H9 (cell line): ENCODE measurements at regions not wholly inside any gene's neighbourhood (a gene's known extent, or its start where the extent isn't known, plus 50 kb on each side); places are given as distances from the start of the nearest gene placed in this dataset.

Experiments
- DNase-seq: peaks from one replicate; pipeline ENCODE4 v3.0.0-alpha.2; 2017
- H2AFZ ChIP-seq: one replicate; pipeline ENCODE4 v1.6.1; 2013; ENCODE audit warnings: mild to moderate bottlenecking, low read length, control low read depth, moderate library complexity
- H2AK5ac ChIP-seq: 2 replicates; pipeline ENCODE4 v1.6.1; 2013; ENCODE audit warnings: low read length, control low read depth, mixed read lengths; ENCODE audit not compliant: insufficient read length
- H2BK120ac ChIP-seq: one replicate; pipeline ENCODE4 v1.6.1; 2013; ENCODE audit warnings: low read depth, mild to moderate bottlenecking, low read length, control low read depth, inconsistent platforms; ENCODE audit not compliant: poor library complexity, severe bottlenecking
- H2BK12ac ChIP-seq: 2 replicates; pipeline ENCODE4 v1.6.1; 2013; ENCODE audit warnings: low read length, control low read depth, mixed read lengths, low read depth; ENCODE audit not compliant: insufficient read length
- H2BK15ac ChIP-seq: 2 replicates; pipeline ENCODE4 v1.6.1; 2013; ENCODE audit warnings: low read depth, low read length, control low read depth
- H2BK20ac ChIP-seq: one replicate; pipeline ENCODE4 v1.6.1; 2013; ENCODE audit warnings: low read depth, mild to moderate bottlenecking, low read length, control low read depth, inconsistent platforms; ENCODE audit not compliant: poor library complexity, severe bottlenecking
- H2BK5ac ChIP-seq: 2 replicates; pipeline ENCODE4 v1.6.1; 2013; ENCODE audit warnings: low read length, control low read depth, mixed read lengths; ENCODE audit not compliant: insufficient read length
- H3K14ac ChIP-seq: 2 replicates; pipeline ENCODE4 v1.6.1; 2013; ENCODE audit warnings: low read length, control low read depth; ENCODE audit not compliant: insufficient read depth
- H3K18ac ChIP-seq: 2 replicates; pipeline ENCODE4 v1.6.1; 2013; ENCODE audit warnings: low read depth, mild to moderate bottlenecking, mixed read lengths, low read length, control low read depth; ENCODE audit not compliant: insufficient read length
- H3K23ac ChIP-seq: 2 replicates; pipeline ENCODE4 v1.6.1; 2013; ENCODE audit warnings: low read length, control low read depth, mixed read lengths, low read depth; ENCODE audit not compliant: insufficient read length
- H3K23me2 ChIP-seq: 2 replicates; pipeline ENCODE4 v1.6.1; 2013; ENCODE audit warnings: low read depth, mild to moderate bottlenecking, mixed read lengths, low read length, control low read depth; ENCODE audit not compliant: insufficient read length, poor library complexity, severe bottlenecking
- H3K27ac ChIP-seq: 2 replicates; pipeline ENCODE4 v1.5.1; 2013; ENCODE audit warnings: low read length, control low read depth, mixed read lengths, low read depth; ENCODE audit not compliant: insufficient read length
- H3K27me3 ChIP-seq: 2 replicates; pipeline ENCODE4 v1.6.1; 2013; ENCODE audit warnings: low read length, control low read depth, inconsistent platforms; ENCODE audit not compliant: insufficient read depth
- H3K4ac ChIP-seq: 2 replicates; pipeline ENCODE4 v1.6.1; 2013; ENCODE audit warnings: low read depth, mild to moderate bottlenecking, control low read depth, inconsistent platforms, low read length, moderate library complexity
- H3K4me1 ChIP-seq: 2 replicates; pipeline ENCODE4 v1.6.1; 2013; ENCODE audit warnings: low read length, control low read depth, inconsistent platforms; ENCODE audit not compliant: insufficient read depth
- H3K4me2 ChIP-seq: 2 replicates; pipeline ENCODE4 v1.6.1; 2013; ENCODE audit warnings: low read length, control low read depth, mixed read lengths; ENCODE audit not compliant: insufficient read length, insufficient read depth
- H3K56ac ChIP-seq: 2 replicates; pipeline ENCODE4 v1.6.1; 2013; ENCODE audit warnings: low read depth, mild to moderate bottlenecking, mixed read lengths, low read length, control low read depth; ENCODE audit not compliant: insufficient read length
- H3K79me1 ChIP-seq: 2 replicates; pipeline ENCODE4 v1.6.1; 2013; ENCODE audit warnings: low read depth, mild to moderate bottlenecking, moderate library complexity, low read length, control low read depth, inconsistent platforms; ENCODE audit not compliant: insufficient read depth, poor library complexity, severe bottlenecking
- H3K79me2 ChIP-seq: 2 replicates; pipeline ENCODE4 v1.6.1; 2013; ENCODE audit warnings: low read length, control low read depth, inconsistent platforms; ENCODE audit not compliant: insufficient read depth
- H3K9ac ChIP-seq: 2 replicates; pipeline ENCODE4 v1.6.1; 2013; ENCODE audit warnings: low read length, control low read depth, mixed read lengths; ENCODE audit not compliant: insufficient read length; ENCODE audit errors: extremely low read depth
- H3K9me3 ChIP-seq: one replicate; pipeline ENCODE4 v1.6.1; 2013; ENCODE audit warnings: low read depth, low read length, inconsistent platforms; ENCODE audit not compliant: control insufficient read depth
- H3T11ph ChIP-seq: one replicate; pipeline ENCODE4 v1.6.1; 2013; ENCODE audit warnings: mild to moderate bottlenecking, low read length, control low read depth, inconsistent platforms
- H4K20me1 ChIP-seq: one replicate; pipeline ENCODE4 v1.6.1; 2013; ENCODE audit not compliant: control insufficient read depth, insufficient read length, insufficient read depth
- H4K5ac ChIP-seq: 2 replicates; pipeline ENCODE4 v1.6.1; 2013; ENCODE audit warnings: low read depth, mild to moderate bottlenecking, mixed read lengths, low read length, control low read depth; ENCODE audit not compliant: insufficient read length
- H4K8ac ChIP-seq: replicated peaks from 2 replicates; pipeline ENCODE4 v1.6.1; 2013; ENCODE audit warnings: low read length, control low read depth, mixed read lengths, low read depth; ENCODE audit not compliant: insufficient read length
- H4K91ac ChIP-seq: 2 replicates; pipeline ENCODE4 v1.6.1; 2013; ENCODE audit warnings: low read depth, mild to moderate bottlenecking, moderate library complexity, mixed read lengths, low read length, control low read depth; ENCODE audit not compliant: insufficient read length
- H3K27ac Mint-ChIP-seq, 3 experiments: 2 replicates in 2 of 3; 3 replicates in 1 of 3; pipeline ENCODE4 v1.8.0; 2020 to 2021; ENCODE audit warnings: mixed read lengths in 3 of 3, mild to moderate bottlenecking in 1 of 3, moderate library complexity in 1 of 3
- H3K27me3 Mint-ChIP-seq: 2 replicates; pipeline ENCODE4 v1.8.0; 2021; ENCODE audit warnings: low read depth, mild to moderate bottlenecking, moderate library complexity, mixed read lengths
- H3K36me3 Mint-ChIP-seq, 3 experiments: 2 replicates in 2 of 3; 3 replicates in 1 of 3; pipeline ENCODE4 v1.8.0; 2020 to 2021; ENCODE audit warnings: low read depth in 3 of 3, mixed read lengths in 3 of 3; ENCODE audit not compliant: insufficient read depth in 1 of 3
- H3K4me1 Mint-ChIP-seq, 2 experiments: 2 replicates each; pipeline ENCODE4 v1.8.0; 2020; ENCODE audit warnings: mixed read lengths in 2 of 2
- H3K4me3 Mint-ChIP-seq, 2 experiments: 2 replicates in 1 of 2; 3 replicates in 1 of 2; pipeline ENCODE4 v1.8.0; 2020 to 2021; ENCODE audit warnings: mild to moderate bottlenecking in 2 of 2, mixed read lengths in 2 of 2, moderate library complexity in 1 of 2
- H3K9me3 Mint-ChIP-seq, 2 experiments: 2 replicates in 1 of 2; 3 replicates in 1 of 2; pipeline ENCODE4 v1.8.0; 2020; ENCODE audit warnings: mild to moderate bottlenecking in 2 of 2, mixed read lengths in 2 of 2, moderate library complexity in 1 of 2
- CTCF ChIP-seq: fragments of 200-600 bp; sonication (generic); conservative IDR thresholded peaks from 3 replicates; pipeline ENCODE4 v1.8.0; 2021; ENCODE audit warnings: antibody characterized with exemption, mild to moderate bottlenecking
- WGBS: extraction: QIAGEN DNeasy Blood & Tissue Kit; methylation state at CpG from one replicate; pipeline ENCODE4 v1.1.7; 2013; ENCODE audit warnings: missing lambda C conversion rate, low lambda C conversion rate, mixed read lengths; ENCODE audit not compliant: insufficient read length; ENCODE audit errors: extremely low coverage; 5-methylcytosine and 5-hydroxymethylcytosine counted together

- WGBS = no CpG with 5 or more reads among the region's 2 CpGs
- H2AK5ac ChIP-seq = no peak overlapping the region
- no peaks in the 10 kb centered on the region for H3K9me3 ChIP-seq
- H3K18ac ChIP-seq = no peak overlapping the region
- H3K4me2 ChIP-seq = no peak overlapping the region
- no peak overlapping the region for H4K8ac ChIP-seq
- no peak overlapping the region for H2AFZ ChIP-seq
- no peak overlapping the region for H3K56ac ChIP-seq
- H3K23me2 ChIP-seq = no peaks in the 10 kb centered on the region
- no peak overlapping the region for H2BK120ac ChIP-seq
- no peak overlapping the region for H4K5ac ChIP-seq
- H3K27ac ChIP-seq = no peak overlapping the region
- no peak for DNase-seq
- H3T11ph ChIP-seq = no peak overlapping the region
- no peaks in the 10 kb centered on the region for H3K79me1 ChIP-seq
- H2BK20ac ChIP-seq = no peak overlapping the region
- no peaks in the 10 kb centered on the region for H3K27me3 Mint-ChIP-seq
- no peaks in the 10 kb centered on the region for H3K9me3 Mint-ChIP-seq
- H3K14ac ChIP-seq = no peak overlapping the region
- H3K36me3 Mint-ChIP-seq = no peaks in the 10 kb centered on the region
- no peak overlapping the region for H3K4me3 Mint-ChIP-seq
- H2BK12ac ChIP-seq = no peak overlapping the region
- H4K20me1 ChIP-seq = no peaks in the 10 kb centered on the region
- no peak overlapping the region for H2BK15ac ChIP-seq
- no peaks in the 10 kb centered on the region for H3K27me3 ChIP-seq
- no peak overlapping the region for H3K9ac ChIP-seq
- no peak for TF ChIP-seq CTCF
- H3K79me2 ChIP-seq = no peaks in the 10 kb centered on the region
- no peak overlapping the region for H3K4ac ChIP-seq
- H4K91ac ChIP-seq = no peak overlapping the region
- H3K27ac Mint-ChIP-seq = no peak overlapping the region
- no peak overlapping the region for H3K23ac ChIP-seq
- peaks cover 5 to 6% of the 10 kb centered on the region in 2 experiments; a peak in 3 of 4 replicates for H3K4me1 Mint-ChIP-seq
- H2BK5ac ChIP-seq = no peak overlapping the region
- no peaks in the 10 kb centered on the region; the same call in 1 of the 2 replicates for H3K4me1 ChIP-seq
These were observed 457.7 kb downstream of the CETN3 start for GRCh38 chr5:89951876-89952275.
